NB4 (cell line): ENCODE measurements at regions not wholly inside any gene's neighbourhood (a gene's known extent, or its start where the extent isn't known, plus 50 kb on each side); places are given as distances from the start of the nearest gene placed in this dataset.

Experiments used
- POLR2A ChIP-seq: IDR thresholded peaks from 2 replicates; pipeline ENCODE4 v1.6.1; 2011; ENCODE audit warnings: mild to moderate bottlenecking; ENCODE audit not compliant: insufficient read length; ENCODE audit errors: extremely low read depth
- TF ChIP-seq, protein P1 (sequence below): IDR thresholded peaks from one replicate; pipeline ENCODE4 v1.5.1; 2012; ENCODE audit warnings: low read depth, low read length

DNA sequence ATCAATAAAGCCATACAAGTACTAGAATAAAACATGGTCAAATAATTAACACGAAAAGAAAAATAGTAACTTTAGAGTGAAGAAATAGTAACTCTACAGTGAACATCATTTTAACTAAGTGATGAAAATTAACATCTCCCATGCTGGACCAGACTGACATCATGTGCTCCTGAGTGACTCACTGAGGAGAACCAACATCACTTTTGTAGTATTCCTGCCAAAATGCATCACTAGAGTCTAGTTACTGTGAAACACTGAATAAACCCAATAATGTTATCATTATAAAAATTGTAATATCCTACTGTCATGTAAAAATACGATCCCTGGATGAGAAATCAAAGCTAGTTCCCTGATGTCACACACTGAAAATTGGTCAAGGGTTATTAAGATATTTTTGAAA, 361.3 kb downstream of the CD109 start:
- TF ChIP-seq POLR2A: no peak
- TF ChIP-seq, protein P1, sequence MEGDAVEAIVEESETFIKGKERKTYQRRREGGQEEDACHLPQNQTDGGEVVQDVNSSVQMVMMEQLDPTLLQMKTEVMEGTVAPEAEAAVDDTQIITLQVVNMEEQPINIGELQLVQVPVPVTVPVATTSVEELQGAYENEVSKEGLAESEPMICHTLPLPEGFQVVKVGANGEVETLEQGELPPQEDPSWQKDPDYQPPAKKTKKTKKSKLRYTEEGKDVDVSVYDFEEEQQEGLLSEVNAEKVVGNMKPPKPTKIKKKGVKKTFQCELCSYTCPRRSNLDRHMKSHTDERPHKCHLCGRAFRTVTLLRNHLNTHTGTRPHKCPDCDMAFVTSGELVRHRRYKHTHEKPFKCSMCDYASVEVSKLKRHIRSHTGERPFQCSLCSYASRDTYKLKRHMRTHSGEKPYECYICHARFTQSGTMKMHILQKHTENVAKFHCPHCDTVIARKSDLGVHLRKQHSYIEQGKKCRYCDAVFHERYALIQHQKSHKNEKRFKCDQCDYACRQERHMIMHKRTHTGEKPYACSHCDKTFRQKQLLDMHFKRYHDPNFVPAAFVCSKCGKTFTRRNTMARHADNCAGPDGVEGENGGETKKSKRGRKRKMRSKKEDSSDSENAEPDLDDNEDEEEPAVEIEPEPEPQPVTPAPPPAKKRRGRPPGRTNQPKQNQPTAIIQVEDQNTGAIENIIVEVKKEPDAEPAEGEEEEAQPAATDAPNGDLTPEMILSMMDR: no peak
